Gastrocnemius medialis (tissue), 4 donors: ENCODE measurements at regions not wholly inside any gene's neighbourhood (a gene's known extent, or its start where the extent isn't known, plus 50 kb on each side); places are given as distances from the start of the nearest gene placed in this dataset.

Experiments used
- ATAC-seq, 2 donors: fragments of 150-250 bp; one replicate each; pipeline ENCODE4 v1.9.1; 2016
- DNase-seq, 2 donors: peaks; one replicate each; pipeline ENCODE4 v3.0.0-alpha.2; 2019
- H3K27ac ChIP-seq, 4 donors: fragments of 200-600 bp; sonication (generic); 1 replicate in 1 of 4; 2 replicates in 3 of 4; pipeline ENCODE4 v1.5.1; 2016 to 2018; ENCODE audit warnings: mild to moderate bottlenecking in 2 of 4, moderate library complexity in 1 of 4
- H3K27me3 ChIP-seq, 3 donors: fragments of 200-600 bp; sonication (generic) in 2 of 3; 1 replicate in 1 of 3; 2 replicates in 2 of 3; pipeline versions ENCODE4 v1.5.1 to v1.6.0; 2016 to 2019; ENCODE audit warnings: mild to moderate bottlenecking in 1 of 3, moderate library complexity in 1 of 3
- H3K36me3 ChIP-seq, 2 donors: fragments of 200-600 bp; sonication (generic) in 1 of 2; one replicate each; pipeline ENCODE4 v1.5.1; 2017 to 2018
- H3K4me1 ChIP-seq, 2 donors: fragments of 200-600 bp; sonication (generic) in 1 of 2; one replicate each; pipeline ENCODE4 v1.5.1; 2016 to 2017; ENCODE audit warnings: mild to moderate bottlenecking in 2 of 2
- H3K4me3 ChIP-seq, 4 donors: fragments of 200-600 bp; sonication (generic) in 3 of 4; 1 replicate in 1 of 4; 2 replicates in 3 of 4; pipeline ENCODE4 v1.5.1; 2016 to 2019; ENCODE audit warnings: mild to moderate bottlenecking in 2 of 4
- H3K9me3 ChIP-seq, 3 donors: fragments of 200-600 bp; sonication (generic) in 2 of 3; 1 replicate in 1 of 3; 2 replicates in 2 of 3; pipeline ENCODE4 v1.5.1; 2016 to 2019
- POLR2A ChIP-seq, 2 donors: fragments of 450-650 bp; IDR thresholded peaks; one replicate each; pipeline ENCODE4 v1.6.1; 2017; ENCODE audit warnings: antibody characterized with exemption in 2 of 2, mild to moderate bottlenecking in 2 of 2, moderate library complexity in 2 of 2
- in situ Hi-C, 4 donors: fragments of 200-750 bp; cut with MboI; loops; one replicate each; pipeline versions ENCODE4 v1.15.0 to v1.8.0; 2017; ENCODE audit warnings: low sequenced_read_pairs in 4 of 4
- intact Hi-C: fragments of 100-400 bp; cut with DNase I; formaldehyde crosslinking; loops from one replicate; pipeline ENCODE4 v1.15.1; 2023; ENCODE audit warnings: low total_unique reads
- TF ChIP-seq, protein P1 (sequence below), 5 experiments: fragments of 450-650 bp in 3 of 5; fragments of 200-600 bp in 2 of 5; sonication (generic) in 2 of 5; IDR thresholded peaks in 4 of 5; conservative IDR thresholded peaks in 1 of 5; 1 replicate in 4 of 5; 2 replicates in 1 of 5; pipeline ENCODE4 v1.5.1; 2016 to 2019; ENCODE audit warnings: antibody characterized with exemption in 5 of 5, mild to moderate bottlenecking in 3 of 5, moderate library complexity in 3 of 5

GRCh38 chr11:38256436-38256835 lies 1658.4 kb upstream of the RAG2 start:
- H3K9me3 ChIP-seq = no peaks in the 10 kb centered on the region
- ATAC-seq = no peak
- H3K36me3 ChIP-seq = no peaks in the 10 kb centered on the region
- H3K4me1 ChIP-seq = no peaks in the 10 kb centered on the region
- H3K27ac ChIP-seq = no peak overlapping the region
- intact Hi-C loops (no loop called here), in situ Hi-C loops (no loop called here)
- H3K27me3 ChIP-seq = no peaks in the 10 kb centered on the region
- TF ChIP-seq, protein P1, sequence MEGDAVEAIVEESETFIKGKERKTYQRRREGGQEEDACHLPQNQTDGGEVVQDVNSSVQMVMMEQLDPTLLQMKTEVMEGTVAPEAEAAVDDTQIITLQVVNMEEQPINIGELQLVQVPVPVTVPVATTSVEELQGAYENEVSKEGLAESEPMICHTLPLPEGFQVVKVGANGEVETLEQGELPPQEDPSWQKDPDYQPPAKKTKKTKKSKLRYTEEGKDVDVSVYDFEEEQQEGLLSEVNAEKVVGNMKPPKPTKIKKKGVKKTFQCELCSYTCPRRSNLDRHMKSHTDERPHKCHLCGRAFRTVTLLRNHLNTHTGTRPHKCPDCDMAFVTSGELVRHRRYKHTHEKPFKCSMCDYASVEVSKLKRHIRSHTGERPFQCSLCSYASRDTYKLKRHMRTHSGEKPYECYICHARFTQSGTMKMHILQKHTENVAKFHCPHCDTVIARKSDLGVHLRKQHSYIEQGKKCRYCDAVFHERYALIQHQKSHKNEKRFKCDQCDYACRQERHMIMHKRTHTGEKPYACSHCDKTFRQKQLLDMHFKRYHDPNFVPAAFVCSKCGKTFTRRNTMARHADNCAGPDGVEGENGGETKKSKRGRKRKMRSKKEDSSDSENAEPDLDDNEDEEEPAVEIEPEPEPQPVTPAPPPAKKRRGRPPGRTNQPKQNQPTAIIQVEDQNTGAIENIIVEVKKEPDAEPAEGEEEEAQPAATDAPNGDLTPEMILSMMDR (IDR thresholded peaks at IDR 0.05 in 4 of 5, conservative IDR thresholded peaks at IDR 0.05 in 1 of 5) = no peak
- TF ChIP-seq POLR2A (IDR thresholded peaks at IDR 0.05) = no peak
- no peak for DNase-seq
- no peak overlapping the region for H3K4me3 ChIP-seq

GRCh38 chr11:38254913-38255312 lies 1656.9 kb upstream of the RAG2 start:
- H3K4me3 ChIP-seq = no peak overlapping the region
- intact Hi-C loops (no loop called here), in situ Hi-C loops (no loop called here)
- H3K4me1 ChIP-seq = no peaks in the 10 kb centered on the region
- DNase-seq (no peak), ATAC-seq (no peak)
- H3K27me3 ChIP-seq = no peaks in the 10 kb centered on the region
- H3K9me3 ChIP-seq = no peaks in the 10 kb centered on the region
- no peaks in the 10 kb centered on the region for H3K36me3 ChIP-seq
- no peak overlapping the region for H3K27ac ChIP-seq
- TF ChIP-seq, protein P1 (IDR thresholded peaks at IDR 0.05 in 4 of 5, conservative IDR thresholded peaks at IDR 0.05 in 1 of 5) = no peak
- no peak for TF ChIP-seq POLR2A (IDR thresholded peaks at IDR 0.05)

GRCh38 chr11:38252620-38253019 lies 1654.6 kb upstream of the RAG2 start:
- H3K4me3 ChIP-seq = no peak overlapping the region
- ATAC-seq (no peak), DNase-seq (no peak)
- no peaks in the 10 kb centered on the region for H3K4me1 ChIP-seq
- TF ChIP-seq, protein P1 (IDR thresholded peaks at IDR 0.05 in 4 of 5, conservative IDR thresholded peaks at IDR 0.05 in 1 of 5) = no peak
- TF ChIP-seq POLR2A (IDR thresholded peaks at IDR 0.05) = no peak
- H3K9me3 ChIP-seq = no peaks in the 10 kb centered on the region
- H3K27ac ChIP-seq = no peak overlapping the region
- in situ Hi-C loops = no loop called here
- no peaks in the 10 kb centered on the region for H3K36me3 ChIP-seq
- intact Hi-C loops = no loop called here
- H3K27me3 ChIP-seq = no peaks in the 10 kb centered on the region

GRCh38 chr11:38246451-38246850 lies 1648.4 kb upstream of the RAG2 start:
- H3K4me3 ChIP-seq = no peak overlapping the region
- in situ Hi-C loops (no loop called here), intact Hi-C loops (no loop called here)
- ATAC-seq = no peak
- TF ChIP-seq, protein P1 (IDR thresholded peaks at IDR 0.05 in 4 of 5, conservative IDR thresholded peaks at IDR 0.05 in 1 of 5) = no peak
- no peak for TF ChIP-seq POLR2A (IDR thresholded peaks at IDR 0.05)
- no peaks in the 10 kb centered on the region for H3K4me1 ChIP-seq
- no peak overlapping the region for H3K27ac ChIP-seq
- no peaks in the 10 kb centered on the region for H3K27me3 ChIP-seq
- H3K9me3 ChIP-seq = no peaks in the 10 kb centered on the region
- no peaks in the 10 kb centered on the region for H3K36me3 ChIP-seq
- no peak for DNase-seq

DNA sequence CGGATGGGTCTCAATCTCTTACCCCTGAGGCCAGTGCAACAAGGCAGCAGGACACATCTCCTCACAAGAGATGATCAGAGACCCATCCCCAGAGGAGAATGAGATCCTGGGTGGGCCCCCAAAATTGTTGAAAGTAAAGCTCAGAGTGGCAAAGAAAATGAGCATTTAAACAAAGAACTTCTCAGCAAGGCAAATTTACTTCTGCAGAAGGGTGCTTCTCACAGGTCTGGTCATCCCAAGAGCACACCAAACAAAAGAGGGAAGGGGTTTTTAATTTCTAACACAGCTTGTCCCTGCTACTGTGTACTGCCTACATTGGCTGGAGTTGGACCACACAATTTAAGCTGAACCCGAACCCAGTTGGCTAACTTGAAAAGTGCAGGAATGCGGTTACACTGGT lies 1628.6 kb upstream of the RAG2 start:
- no peaks in the 10 kb centered on the region for H3K36me3 ChIP-seq
- in situ Hi-C loops = no loop called here
- H3K27me3 ChIP-seq = no peaks in the 10 kb centered on the region
- DNase-seq (no peak), ATAC-seq (no peak)
- H3K9me3 ChIP-seq = no peaks in the 10 kb centered on the region
- intact Hi-C loops = no loop called here
- H3K27ac ChIP-seq = no peak overlapping the region
- TF ChIP-seq, protein P1 (IDR thresholded peaks at IDR 0.05 in 4 of 5, conservative IDR thresholded peaks at IDR 0.05 in 1 of 5) = no peak
- TF ChIP-seq POLR2A (IDR thresholded peaks at IDR 0.05) = no peak
- H3K4me3 ChIP-seq = no peak overlapping the region
- no peaks in the 10 kb centered on the region for H3K4me1 ChIP-seq
